ENCODE measurements at regions not wholly inside any gene's neighbourhood (a gene's known extent, or its start where the extent isn't known, plus 50 kb on each side); places are given as distances from the start of the nearest gene placed in this dataset.
"Not testable (repeated sequence)": the region's sequence is repeated elsewhere in the genome, so short reads cannot be mapped to it uniquely, and the experiment has no call there.

DNA sequence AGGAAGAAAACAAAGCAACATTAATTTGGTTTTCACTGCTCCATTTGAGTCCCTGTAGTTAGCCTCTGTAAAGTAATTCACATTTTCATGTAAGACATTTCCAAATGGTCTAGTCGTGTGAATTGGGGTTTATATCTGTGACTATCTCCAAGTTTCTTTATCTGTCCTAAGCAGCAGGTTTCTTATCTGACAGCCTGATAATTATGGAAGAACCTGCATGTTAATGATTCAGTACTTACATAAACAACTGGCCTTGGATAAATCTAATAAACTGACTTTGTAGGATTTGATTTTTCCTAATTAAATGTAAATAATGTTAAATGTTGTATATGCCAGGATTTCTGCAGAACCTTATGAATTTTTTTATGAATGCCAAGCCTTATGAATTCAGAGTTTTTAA is 964.9 kb downstream of the NR2F1-AS1 start:
- no peak for DNase-seq
- no peaks in the 10 kb centered on the region for H3K27me3 Mint-ChIP-seq
- H3K27me3 ChIP-seq (ENCODE audit: control insufficient read depth, insufficient read depth, low read length), result no peaks in the 10 kb centered on the region
- H3K4me1 Mint-ChIP-seq, result no peaks in the 10 kb centered on the region
- no peaks in the 10 kb centered on the region for H3K4me1 ChIP-seq (ENCODE audit: control insufficient read depth, insufficient read depth, low read length, poor library complexity, severe bottlenecking)
- H3K9me3 Mint-ChIP-seq, result peaks cover 0 to 5% (median 2%) of the 10 kb centered on the region in 7 donors
- no peaks in the 10 kb centered on the region for H3K36me3 ChIP-seq (ENCODE audit: control insufficient read depth, insufficient read depth, low read length)
- no peaks in the 10 kb centered on the region for H3K9me3 ChIP-seq (ENCODE audit: control insufficient read depth in 2 of 2, low read length in 2 of 2)
- no peak overlapping the region for H3K27ac Mint-ChIP-seq
- no peak overlapping the region for H3K4me3 Mint-ChIP-seq
- no peak overlapping the region for H3K4me3 ChIP-seq (ENCODE audit: low read depth, low read length)
- ATAC-seq (ENCODE audit: low read depth in 2 of 2), result no peak
- H3K36me3 Mint-ChIP-seq, result no peaks in the 10 kb centered on the region
- no peak overlapping the region for H3K27ac ChIP-seq (ENCODE audit: insufficient read depth, low read length, poor library complexity, severe bottlenecking)

- Histone ChIP-seq H3K36me3 (ENCODE audit: control insufficient read depth, insufficient read depth, low read length) (no peaks in the 10 kb centered on the region), H3K27ac (ENCODE audit: insufficient read depth, low read length, poor library complexity, severe bottlenecking) (no peak overlapping the region), H3K4me3 (ENCODE audit: low read depth, low read length) (no peak overlapping the region), H3K9me3 (ENCODE audit: control insufficient read depth in 2 of 2, low read length in 2 of 2) (no peaks in the 10 kb centered on the region), H3K27me3 (ENCODE audit: control insufficient read depth, insufficient read depth, low read length) (no peaks in the 10 kb centered on the region), H3K4me1 (ENCODE audit: control insufficient read depth, insufficient read depth, low read length, poor library complexity, severe bottlenecking) (no peaks in the 10 kb centered on the region)
- H3K4me1 Mint-ChIP-seq, result no peaks in the 10 kb centered on the region
- DNase-seq, result no peak
- ATAC-seq (ENCODE audit: low read depth in 2 of 2), result no peak
- H3K9me3 Mint-ChIP-seq, result peaks cover 0 to 3% (median 0%) of the 10 kb centered on the region in 7 donors
- H3K27ac Mint-ChIP-seq, result no peak overlapping the region
- H3K36me3 Mint-ChIP-seq, result no peaks in the 10 kb centered on the region
- no peaks in the 10 kb centered on the region for H3K27me3 Mint-ChIP-seq
- H3K4me3 Mint-ChIP-seq, result no peak overlapping the region
These were observed 967.5 kb downstream of the NR2F1-AS1 start for GRCh38 chr5:92613546-92613945.

DNA sequence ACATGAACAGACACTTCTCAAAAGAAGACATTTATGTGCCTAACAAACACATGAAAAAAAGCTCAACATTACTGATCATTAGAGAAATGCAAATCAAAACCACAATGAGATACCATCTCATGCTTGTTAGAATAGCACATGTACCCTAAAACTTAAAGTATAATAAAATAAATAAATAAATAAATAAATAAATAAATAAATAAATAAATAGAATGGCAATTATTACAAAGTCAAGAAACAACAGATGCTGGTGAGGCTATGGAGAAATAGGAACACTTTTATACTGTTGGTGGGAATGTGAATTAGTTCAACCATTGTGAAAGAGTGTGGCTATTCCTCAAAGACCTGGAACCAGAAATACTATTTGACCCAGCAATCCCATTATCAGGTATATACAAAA is 970.6 kb downstream of the NR2F1-AS1 start:
- not testable (repeated sequence) for H3K36me3 ChIP-seq (ENCODE audit: control insufficient read depth, insufficient read depth, low read length); ATAC-seq (ENCODE audit: low read depth in 2 of 2); H3K9me3 Mint-ChIP-seq; H3K4me1 ChIP-seq (ENCODE audit: control insufficient read depth, insufficient read depth, low read length, poor library complexity, severe bottlenecking); H3K27me3 Mint-ChIP-seq; DNase-seq; H3K4me3 Mint-ChIP-seq; H3K36me3 Mint-ChIP-seq; H3K9me3 ChIP-seq (ENCODE audit: control insufficient read depth in 2 of 2, low read length in 2 of 2); H3K27ac ChIP-seq (ENCODE audit: insufficient read depth, low read length, poor library complexity, severe bottlenecking); H3K4me3 ChIP-seq (ENCODE audit: low read depth, low read length); H3K27ac Mint-ChIP-seq; H3K27me3 ChIP-seq (ENCODE audit: control insufficient read depth, insufficient read depth, low read length); H3K4me1 Mint-ChIP-seq

- H3K36me3 Mint-ChIP-seq, result no peaks in the 10 kb centered on the region
- peaks cover 0 to 14% (median 4%) of the 10 kb centered on the region in 7 donors for H3K9me3 Mint-ChIP-seq
- H3K27me3 Mint-ChIP-seq, result no peaks in the 10 kb centered on the region
These were observed 975.4 kb downstream of the NR2F1-AS1 start for GRCh38 chr5:92605591-92605990.

GRCh38 chr5:92599217-92599810 is 981.7 kb downstream of the NR2F1-AS1 start:
- peaks cover 0 to 20% (median 5%) of the 10 kb centered on the region in 7 donors for H3K9me3 Mint-ChIP-seq
- ATAC-seq (ENCODE audit: low read depth in 2 of 2), result no peak
- no peaks in the 10 kb centered on the region for H3K27me3 Mint-ChIP-seq
- no peaks in the 10 kb centered on the region for H3K4me1 Mint-ChIP-seq
- no peaks in the 10 kb centered on the region for H3K4me1 ChIP-seq (ENCODE audit: control insufficient read depth, insufficient read depth, low read length, poor library complexity, severe bottlenecking)
- H3K4me3 ChIP-seq (ENCODE audit: low read depth, low read length), result no peak overlapping the region
- H3K27me3 ChIP-seq (ENCODE audit: control insufficient read depth, insufficient read depth, low read length), result no peaks in the 10 kb centered on the region
- H3K9me3 ChIP-seq (ENCODE audit: control insufficient read depth in 2 of 2, low read length in 2 of 2), result no peaks in the 10 kb centered on the region
- H3K27ac ChIP-seq (ENCODE audit: insufficient read depth, low read length, poor library complexity, severe bottlenecking), result no peak overlapping the region
- no peak overlapping the region for H3K4me3 Mint-ChIP-seq
- DNase-seq, result no peak
- H3K27ac Mint-ChIP-seq, result no peak overlapping the region
- H3K36me3 Mint-ChIP-seq, result no peaks in the 10 kb centered on the region
- no peaks in the 10 kb centered on the region for H3K36me3 ChIP-seq (ENCODE audit: control insufficient read depth, insufficient read depth, low read length)

More at GRCh38 chr5:92605591-92605990, 975.4 kb downstream of the NR2F1-AS1 start:
- H3K4me1 Mint-ChIP-seq, result no peaks in the 10 kb centered on the region
- Histone ChIP-seq H3K4me3 (ENCODE audit: low read depth, low read length) (no peak overlapping the region), H3K9me3 (ENCODE audit: control insufficient read depth in 2 of 2, low read length in 2 of 2) (no peaks in the 10 kb centered on the region), H3K36me3 (ENCODE audit: control insufficient read depth, insufficient read depth, low read length) (no peaks in the 10 kb centered on the region), H3K4me1 (ENCODE audit: control insufficient read depth, insufficient read depth, low read length, poor library complexity, severe bottlenecking) (no peaks in the 10 kb centered on the region), H3K27ac (ENCODE audit: insufficient read depth, low read length, poor library complexity, severe bottlenecking) (no peak overlapping the region), H3K27me3 (ENCODE audit: control insufficient read depth, insufficient read depth, low read length) (no peaks in the 10 kb centered on the region)
- H3K27ac Mint-ChIP-seq, result no peak overlapping the region
- no peak overlapping the region for H3K4me3 Mint-ChIP-seq
- DNase-seq, result no peak
- no peak for ATAC-seq (ENCODE audit: low read depth in 2 of 2)

GRCh38 chr5:92594031-92594430 is 987.0 kb downstream of the NR2F1-AS1 start:
- no peaks in the 10 kb centered on the region for H3K36me3 Mint-ChIP-seq
- peaks cover 0 to 19% (median 3%) of the 10 kb centered on the region in 7 donors for H3K9me3 Mint-ChIP-seq
- H3K4me1 Mint-ChIP-seq, result no peaks in the 10 kb centered on the region
- no peak overlapping the region for H3K4me3 Mint-ChIP-seq
- ATAC-seq (ENCODE audit: low read depth in 2 of 2) (no peak), DNase-seq (no peak)
- Histone ChIP-seq H3K9me3 (ENCODE audit: control insufficient read depth in 2 of 2, low read length in 2 of 2) (no peaks in the 10 kb centered on the region), H3K4me1 (ENCODE audit: control insufficient read depth, insufficient read depth, low read length, poor library complexity, severe bottlenecking) (no peaks in the 10 kb centered on the region), H3K27me3 (ENCODE audit: control insufficient read depth, insufficient read depth, low read length) (no peaks in the 10 kb centered on the region), H3K4me3 (ENCODE audit: low read depth, low read length) (no peak overlapping the region), H3K27ac (ENCODE audit: insufficient read depth, low read length, poor library complexity, severe bottlenecking) (no peak overlapping the region), H3K36me3 (ENCODE audit: control insufficient read depth, insufficient read depth, low read length) (no peaks in the 10 kb centered on the region)
- no peak overlapping the region for H3K27ac Mint-ChIP-seq
- no peaks in the 10 kb centered on the region for H3K27me3 Mint-ChIP-seq

- Mint-ChIP-seq H3K4me3 (no peak overlapping the region), H3K27ac (no peak overlapping the region), H3K36me3 (no peaks in the 10 kb centered on the region), H3K4me1 (no peaks in the 10 kb centered on the region), H3K27me3 (no peaks in the 10 kb centered on the region), H3K9me3 (peaks cover 0 to 10% (median 3%) of the 10 kb centered on the region in 7 donors)
- H3K27ac ChIP-seq (ENCODE audit: insufficient read depth, low read length, poor library complexity, severe bottlenecking), result no peak overlapping the region
- H3K36me3 ChIP-seq (ENCODE audit: control insufficient read depth, insufficient read depth, low read length), result no peaks in the 10 kb centered on the region
- DNase-seq, result no peak
- no peak overlapping the region for H3K4me3 ChIP-seq (ENCODE audit: low read depth, low read length)
- ATAC-seq (ENCODE audit: low read depth in 2 of 2), result no peak
- H3K9me3 ChIP-seq (ENCODE audit: control insufficient read depth in 2 of 2, low read length in 2 of 2), result no peaks in the 10 kb centered on the region
- H3K4me1 ChIP-seq (ENCODE audit: control insufficient read depth, insufficient read depth, low read length, poor library complexity, severe bottlenecking), result no peaks in the 10 kb centered on the region
- no peaks in the 10 kb centered on the region for H3K27me3 ChIP-seq (ENCODE audit: control insufficient read depth, insufficient read depth, low read length)
These were observed 992.1 kb downstream of the NR2F1-AS1 start for GRCh38 chr5:92588876-92589275.

DNA sequence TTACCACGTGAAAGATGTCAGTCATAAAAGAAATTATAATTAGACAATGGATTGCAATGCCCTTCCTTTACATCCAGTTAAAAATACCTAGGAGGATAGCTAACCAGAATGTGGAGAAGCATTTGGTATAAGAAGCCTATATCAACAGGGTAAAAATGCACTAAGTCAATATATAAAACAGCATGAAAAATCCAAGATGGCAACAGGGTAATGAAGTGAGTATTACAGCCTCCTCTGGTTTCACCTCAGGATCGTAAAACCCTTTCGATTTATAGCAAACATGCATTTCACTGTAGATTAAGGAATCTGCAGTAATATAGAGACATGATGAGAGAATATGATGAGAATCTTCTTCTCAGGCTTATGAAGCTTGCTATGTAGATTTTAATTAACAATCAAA is 999.3 kb downstream of the NR2F1-AS1 start:
- no peaks in the 10 kb centered on the region for H3K4me1 Mint-ChIP-seq
- no peak overlapping the region for H3K4me3 ChIP-seq (ENCODE audit: low read depth, low read length)
- H3K9me3 Mint-ChIP-seq, result peaks cover 0 to 5% (median 0%) of the 10 kb centered on the region in 7 donors
- no peak overlapping the region for H3K27ac ChIP-seq (ENCODE audit: insufficient read depth, low read length, poor library complexity, severe bottlenecking)
- H3K27me3 Mint-ChIP-seq, result no peaks in the 10 kb centered on the region
- no peak overlapping the region for H3K27ac Mint-ChIP-seq
- DNase-seq (no peak), ATAC-seq (ENCODE audit: low read depth in 2 of 2) (no peak)
- no peaks in the 10 kb centered on the region for H3K36me3 Mint-ChIP-seq
- no peaks in the 10 kb centered on the region for H3K4me1 ChIP-seq (ENCODE audit: control insufficient read depth, insufficient read depth, low read length, poor library complexity, severe bottlenecking)
- H3K27me3 ChIP-seq (ENCODE audit: control insufficient read depth, insufficient read depth, low read length), result no peaks in the 10 kb centered on the region
- peaks cover 0 to 4% of the 10 kb centered on the region in 2 experiments for H3K9me3 ChIP-seq (ENCODE audit: control insufficient read depth in 2 of 2, low read length in 2 of 2)
- no peaks in the 10 kb centered on the region for H3K36me3 ChIP-seq (ENCODE audit: control insufficient read depth, insufficient read depth, low read length)
- H3K4me3 Mint-ChIP-seq, result no peak overlapping the region

Measured in CD4-positive, CD25-positive, alpha-beta regulatory T cell (primary cell).